DOHH2 (cell line): ENCODE measurements at regions not wholly inside any gene's neighbourhood (a gene's known extent, or its start where the extent isn't known, plus 50 kb on each side); places are given as distances from the start of the nearest gene placed in this dataset.

ENCODE experiments used
- H3F3A ChIP-seq: fragments of 200-600 bp; sonication (generic), shearing (Covaris generic); 2 replicates; pipeline ENCODE4 v1.6.0; 2016; ENCODE audit warnings: antibody characterized with exemption, mild to moderate bottlenecking; ENCODE audit not compliant: control insufficient read depth, insufficient read depth
- H3K27ac ChIP-seq: fragments of 200-600 bp; sonication (generic); 2 replicates; pipeline ENCODE4 v1.5.1; 2014; ENCODE audit warnings: low read depth, mild to moderate bottlenecking, low read length, moderate library complexity
- H3K27me3 ChIP-seq: fragments of 200-600 bp; sonication (generic); 2 replicates; pipeline ENCODE4 v1.6.1; 2014; ENCODE audit warnings: mild to moderate bottlenecking, low read length, mixed read lengths; ENCODE audit not compliant: control insufficient read depth
- H3K36me3 ChIP-seq: fragments of 200-600 bp; sonication (generic); 2 replicates; pipeline ENCODE4 v1.6.1; 2014; ENCODE audit warnings: mild to moderate bottlenecking, low read length, moderate library complexity, mixed read lengths; ENCODE audit not compliant: control insufficient read depth
- H3K4me1 ChIP-seq: fragments of 200-600 bp; sonication (generic); 2 replicates; pipeline ENCODE4 v1.6.1; 2014; ENCODE audit warnings: mild to moderate bottlenecking, low read length, mixed read lengths; ENCODE audit not compliant: control insufficient read depth
- H3K4me2 ChIP-seq: fragments of 200-600 bp; sonication (generic); 2 replicates; pipeline ENCODE4 v1.6.0; 2014; ENCODE audit warnings: mild to moderate bottlenecking, low read length, moderate library complexity
- H3K4me3 ChIP-seq: fragments of 200-600 bp; sonication (generic); 2 replicates; pipeline ENCODE4 v1.5.1; 2014; ENCODE audit warnings: mild to moderate bottlenecking, low read length, mixed read lengths
- H3K79me2 ChIP-seq: fragments of 200-600 bp; sonication (generic); 2 replicates; pipeline ENCODE4 v1.6.1; 2014; ENCODE audit warnings: mild to moderate bottlenecking, low read length, mixed read lengths; ENCODE audit not compliant: control insufficient read depth
- H3K9me2 ChIP-seq: fragments of 200-600 bp; sonication (generic); replicated peaks from 2 replicates; pipeline ENCODE4 v1.6.1; 2014; ENCODE audit warnings: mild to moderate bottlenecking, low read length, mixed read lengths; ENCODE audit not compliant: control insufficient read depth
- H3K9me3 ChIP-seq: fragments of 200-600 bp; sonication (generic); 2 replicates; pipeline ENCODE4 v1.6.1; 2014; ENCODE audit warnings: antibody characterized with exemption, low read length, mixed read lengths; ENCODE audit not compliant: control insufficient read depth, insufficient read depth
- H4K20me1 ChIP-seq: fragments of 200-600 bp; sonication (generic); 2 replicates; pipeline ENCODE4 v1.6.0; 2014; ENCODE audit warnings: low read depth, mild to moderate bottlenecking, antibody characterized with exemption, low read length, moderate library complexity; ENCODE audit not compliant: control insufficient read depth, insufficient read depth
- EZH2phosphoT487 ChIP-seq: fragments of 200-600 bp; sonication (generic); IDR thresholded peaks from 2 replicates; pipeline ENCODE4 v1.6.1; 2017; ENCODE audit warnings: borderline replicate concordance, mild to moderate bottlenecking, antibody characterized with exemption, low read length, moderate library complexity, mixed read lengths
- TF ChIP-seq, protein P1 (sequence below): fragments of 200-600 bp; sonication (generic); IDR thresholded peaks from one replicate; pipeline ENCODE4 v1.5.1; 2014; ENCODE audit warnings: antibody characterized with exemption, mild to moderate bottlenecking, low read depth, low read length; ENCODE audit not compliant: poor library complexity, severe bottlenecking

DNA sequence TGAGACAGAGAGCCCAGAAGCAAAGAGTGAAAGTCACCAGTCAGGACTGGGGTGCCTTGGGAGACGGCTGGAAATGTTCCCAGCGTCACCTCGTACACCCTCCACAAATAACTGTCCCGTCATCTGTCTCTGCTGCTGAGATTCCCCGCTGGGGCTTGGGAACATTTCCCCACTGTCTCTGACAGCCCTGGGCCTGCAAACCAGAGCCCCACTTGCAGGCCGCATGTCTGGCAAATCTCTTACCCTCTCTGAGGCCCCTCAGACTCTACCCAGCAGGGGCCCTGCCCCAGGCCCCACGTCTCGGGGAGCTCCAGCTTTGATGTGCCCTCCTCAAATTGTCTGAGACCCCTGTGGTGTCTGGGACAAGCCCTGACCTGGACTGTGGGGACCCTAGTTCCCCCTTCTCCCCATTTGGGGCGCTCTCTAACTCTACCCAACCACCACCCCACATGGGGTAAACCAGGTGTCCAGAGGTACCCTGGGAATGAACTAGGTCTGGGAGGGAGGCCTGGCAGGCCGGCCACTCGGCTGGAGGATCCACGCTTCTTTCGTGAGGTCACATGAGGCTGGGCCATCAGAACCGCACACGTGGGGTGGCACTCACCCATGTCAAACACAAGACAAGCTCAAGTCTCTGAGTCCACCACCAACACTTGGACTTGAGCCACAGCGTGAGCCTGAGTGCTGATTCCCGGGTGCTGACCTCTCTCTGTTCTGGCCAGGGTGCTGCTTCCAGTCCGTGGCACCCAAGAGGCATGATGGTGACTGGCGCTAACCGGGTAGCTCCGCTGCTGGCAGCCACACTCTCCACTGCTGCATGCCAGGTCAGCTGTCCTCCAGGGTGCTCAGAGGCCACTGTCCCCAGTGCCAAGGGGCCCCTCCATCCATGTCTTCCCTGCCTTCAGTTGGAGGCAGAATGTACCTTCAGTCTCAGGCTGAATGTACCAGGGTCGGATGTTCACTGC is 59.8 kb downstream of the DIO3 start:
- TF ChIP-seq, protein P1, sequence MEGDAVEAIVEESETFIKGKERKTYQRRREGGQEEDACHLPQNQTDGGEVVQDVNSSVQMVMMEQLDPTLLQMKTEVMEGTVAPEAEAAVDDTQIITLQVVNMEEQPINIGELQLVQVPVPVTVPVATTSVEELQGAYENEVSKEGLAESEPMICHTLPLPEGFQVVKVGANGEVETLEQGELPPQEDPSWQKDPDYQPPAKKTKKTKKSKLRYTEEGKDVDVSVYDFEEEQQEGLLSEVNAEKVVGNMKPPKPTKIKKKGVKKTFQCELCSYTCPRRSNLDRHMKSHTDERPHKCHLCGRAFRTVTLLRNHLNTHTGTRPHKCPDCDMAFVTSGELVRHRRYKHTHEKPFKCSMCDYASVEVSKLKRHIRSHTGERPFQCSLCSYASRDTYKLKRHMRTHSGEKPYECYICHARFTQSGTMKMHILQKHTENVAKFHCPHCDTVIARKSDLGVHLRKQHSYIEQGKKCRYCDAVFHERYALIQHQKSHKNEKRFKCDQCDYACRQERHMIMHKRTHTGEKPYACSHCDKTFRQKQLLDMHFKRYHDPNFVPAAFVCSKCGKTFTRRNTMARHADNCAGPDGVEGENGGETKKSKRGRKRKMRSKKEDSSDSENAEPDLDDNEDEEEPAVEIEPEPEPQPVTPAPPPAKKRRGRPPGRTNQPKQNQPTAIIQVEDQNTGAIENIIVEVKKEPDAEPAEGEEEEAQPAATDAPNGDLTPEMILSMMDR: no peak
- no peak for TF ChIP-seq EZH2phosphoT487
- Histone ChIP-seq H3K9me3 (no peaks in the 10 kb centered on the region), H3K36me3 (no peaks in the 10 kb centered on the region), H3K4me1 (no peaks in the 10 kb centered on the region), H3K79me2 (no peaks in the 10 kb centered on the region), H3K9me2 (no peaks in the 10 kb centered on the region), H3K4me3 (no peak overlapping the region), H3K4me2 (no peak overlapping the region), H3K27me3 (0 out of 2 replicates have a peak, but pooled peaks cover 4% of the 10 kb centered on the region), H3K27ac (no peak overlapping the region), H4K20me1 (no peaks in the 10 kb centered on the region), H3F3A (no peaks in the 10 kb centered on the region)

DNA sequence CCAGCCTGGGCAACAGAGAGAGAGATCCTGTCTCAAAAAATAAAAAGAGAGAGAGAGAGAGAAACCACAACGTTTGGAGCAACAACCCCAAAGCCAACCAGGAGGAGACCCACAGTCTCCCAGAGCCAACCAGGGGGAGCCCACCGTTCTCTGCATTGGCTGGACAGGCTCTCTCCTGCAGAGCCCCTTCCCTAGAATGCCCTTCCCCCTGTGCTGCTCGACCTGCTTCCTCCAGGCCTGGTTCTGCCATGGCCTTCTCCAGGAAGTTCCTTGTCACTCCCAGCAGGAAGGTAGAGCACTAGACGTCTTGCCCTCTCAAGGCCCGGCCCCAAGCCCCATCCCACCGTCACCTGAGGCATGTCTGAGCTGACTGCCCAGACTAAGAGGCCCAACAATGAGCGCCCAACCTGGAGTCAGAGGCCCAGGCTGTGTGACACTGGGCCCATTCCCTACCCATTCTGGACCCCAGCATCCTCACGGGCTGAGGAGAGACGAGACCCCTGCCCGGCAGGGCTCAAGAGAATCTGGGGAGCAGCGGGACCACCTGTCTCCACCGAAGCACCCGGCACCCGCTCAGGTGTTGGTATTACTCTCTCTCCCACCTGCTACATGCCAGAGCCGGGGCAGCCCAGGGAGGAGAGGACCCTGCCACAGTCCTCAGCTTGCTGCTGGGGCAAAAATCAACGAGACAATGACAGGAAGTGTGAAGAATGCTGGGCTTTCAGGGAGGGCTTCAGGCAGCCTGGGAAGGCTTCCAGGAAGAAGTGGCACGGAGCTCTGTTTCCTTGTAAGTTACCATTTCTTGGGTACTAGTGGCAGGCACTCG is 61.2 kb downstream of the DIO3 start:
- Histone ChIP-seq H3K36me3 (no peaks in the 10 kb centered on the region), H3K4me3 (no peak overlapping the region), H3K9me2 (no peaks in the 10 kb centered on the region), H3K4me2 (no peak overlapping the region), H3K79me2 (no peaks in the 10 kb centered on the region), H3K27ac (no peak overlapping the region), H3K27me3 (no peaks in the 10 kb centered on the region), H4K20me1 (no peaks in the 10 kb centered on the region), H3F3A (no peaks in the 10 kb centered on the region), H3K4me1 (no peaks in the 10 kb centered on the region), H3K9me3 (no peaks in the 10 kb centered on the region)
- TF ChIP-seq, protein P1: no peak
- TF ChIP-seq EZH2phosphoT487: no peak

DNA sequence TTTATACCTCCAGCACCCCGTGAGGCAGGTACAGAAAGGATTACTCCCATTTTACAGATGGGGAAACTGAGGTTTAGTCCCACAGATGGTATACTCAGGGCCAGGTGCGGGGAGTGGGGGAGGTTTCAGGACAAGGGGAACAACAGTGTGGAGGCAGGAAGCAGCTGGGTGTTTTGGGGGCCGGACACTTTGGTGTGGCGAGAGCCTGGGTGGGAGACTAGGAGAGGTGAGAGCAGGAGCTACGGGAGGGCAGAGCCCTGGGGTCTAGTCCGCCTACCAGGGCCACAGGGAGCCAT is 61.7 kb downstream of the DIO3 start:
- Histone ChIP-seq H3K9me2 (no peaks in the 10 kb centered on the region), H3K4me3 (no peak overlapping the region), H3K27me3 (no peaks in the 10 kb centered on the region), H3K9me3 (no peaks in the 10 kb centered on the region), H3K27ac (no peak overlapping the region), H3K4me2 (no peak overlapping the region), H3K4me1 (peaks cover 3% of the 10 kb centered on the region), H3K79me2 (no peaks in the 10 kb centered on the region), H4K20me1 (no peaks in the 10 kb centered on the region), H3F3A (no peaks in the 10 kb centered on the region), H3K36me3 (no peaks in the 10 kb centered on the region)
- TF ChIP-seq EZH2phosphoT487: no peak
- TF ChIP-seq, protein P1: no peak
